Ectodermal cell (in vitro differentiated cells): ENCODE measurements at regions not wholly inside any gene's neighbourhood (a gene's known extent, or its start where the extent isn't known, plus 50 kb on each side); places are given as distances from the start of the nearest gene placed in this dataset.
"Not testable (repeated sequence)": the region's sequence is repeated elsewhere in the genome, so short reads cannot be mapped to it uniquely, and the experiment has no call there.

Experiments used
- H3K27ac ChIP-seq: 2 replicates; pipeline ENCODE4 v1.7.0; 2013; ENCODE audit warnings: mild to moderate bottlenecking, low read depth, low read length; ENCODE audit not compliant: insufficient read depth, poor library complexity, severe bottlenecking
- H3K27me3 ChIP-seq: 2 replicates; pipeline ENCODE4 v1.7.0; 2013; ENCODE audit warnings: mild to moderate bottlenecking, low read length; ENCODE audit not compliant: insufficient read depth, control insufficient read depth, poor library complexity, severe bottlenecking
- H3K36me3 ChIP-seq: one replicate; pipeline ENCODE4 v1.7.0; 2013; ENCODE audit warnings: low read length; ENCODE audit not compliant: control insufficient read depth, insufficient read depth
- H3K4me1 ChIP-seq: one replicate; pipeline ENCODE4 v1.7.0; 2013; ENCODE audit warnings: low read length; ENCODE audit not compliant: control insufficient read depth, insufficient read depth
- H3K4me3 ChIP-seq: 2 replicates; pipeline ENCODE4 v1.7.0; 2013; ENCODE audit warnings: low read depth, low read length, control low read depth; ENCODE audit not compliant: insufficient read depth
- H3K9me3 ChIP-seq: 2 replicates; pipeline ENCODE4 v1.7.0; 2013; ENCODE audit warnings: mild to moderate bottlenecking, low read length, moderate library complexity; ENCODE audit not compliant: control insufficient read depth
- WGBS, 2 experiments: methylation state at CpG; one replicate each; pipeline ENCODE4 v1.1.7; 2013; ENCODE audit warnings: missing lambda C conversion rate in 2 of 2; 5-methylcytosine and 5-hydroxymethylcytosine counted together

DNA sequence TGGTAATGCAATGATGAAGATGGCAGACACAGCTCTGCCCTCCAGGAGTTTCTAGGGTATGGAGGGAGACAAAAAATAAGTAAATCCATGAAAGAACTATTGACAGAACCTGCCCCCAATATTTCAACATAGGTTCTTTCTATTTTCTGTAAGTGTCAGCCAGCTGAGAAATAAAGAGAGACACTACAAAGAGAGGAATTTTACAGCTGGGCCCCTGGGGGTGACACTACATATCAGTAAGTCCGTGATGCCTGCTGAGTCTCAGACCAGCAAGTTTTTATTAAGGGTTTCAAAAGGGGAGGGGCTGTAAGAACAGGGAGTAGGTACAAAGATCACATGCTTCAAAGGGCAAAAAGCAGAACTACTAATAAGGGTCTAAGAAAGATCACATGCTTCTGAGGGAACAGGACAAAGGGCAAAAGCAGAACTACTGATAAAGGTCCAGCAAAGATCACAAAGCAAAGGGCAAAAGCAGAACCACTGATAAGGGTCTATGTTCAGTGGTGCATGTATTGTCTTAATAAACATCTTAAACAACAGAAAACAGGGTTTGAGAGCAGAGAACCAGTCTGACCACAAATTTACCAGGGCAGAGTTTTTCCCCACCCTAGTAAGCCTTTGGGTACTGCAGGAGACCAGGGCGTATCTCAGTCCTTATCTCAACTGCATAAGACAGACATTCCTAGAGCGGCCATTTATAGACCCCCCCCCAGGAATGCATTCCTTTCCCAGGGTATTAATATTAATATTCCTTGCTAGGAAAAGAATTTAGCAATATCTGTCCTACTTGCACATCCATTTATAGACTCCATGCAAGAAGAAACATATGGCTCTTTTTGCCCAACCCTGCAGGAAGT is 119.0 kb upstream of the KRTAP5-11 start:
- H3K27ac ChIP-seq = not testable (repeated sequence)
- 73 to 90% methylated on average over 1 to 3 of the region's 3 CpGs for WGBS, 2 experiments

DNA sequence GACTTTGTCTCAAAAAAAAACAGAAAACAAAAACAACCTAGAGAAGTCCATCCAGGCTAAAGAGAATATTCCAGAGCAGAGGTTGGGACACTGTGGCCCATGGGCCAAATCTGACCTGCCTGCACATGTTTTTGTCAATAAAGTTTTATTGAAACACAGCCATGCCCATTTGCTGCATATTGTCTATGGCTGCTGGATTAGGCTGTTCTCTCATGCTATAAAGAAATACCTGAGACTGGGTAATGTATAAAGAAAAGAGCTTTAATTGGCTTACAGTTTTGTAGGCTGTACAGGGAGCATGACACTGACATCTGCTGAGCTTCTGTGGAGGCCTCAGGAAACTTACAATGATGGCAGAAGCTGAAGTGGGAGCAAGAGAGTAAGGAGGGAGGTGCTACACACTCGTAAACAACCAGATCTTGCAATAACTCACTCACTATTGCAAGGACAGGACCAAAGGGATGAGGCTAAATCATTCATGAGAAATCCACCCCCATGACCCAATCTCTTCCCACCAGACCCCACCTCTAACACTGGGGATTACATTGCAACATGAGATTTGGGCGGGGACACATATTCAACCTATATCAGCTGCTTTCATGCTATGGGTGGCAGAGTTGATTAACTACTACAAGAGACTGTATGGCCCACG is 122.5 kb upstream of the KRTAP5-11 start:
- 89 to 92% methylated on average over 1 of the region's 3 CpGs for WGBS, 2 experiments
- not testable (repeated sequence) for H3K36me3 ChIP-seq, H3K27ac ChIP-seq

More for the DNA sequence above, 119.0 kb upstream of the KRTAP5-11 start:
- not testable (repeated sequence) for H3K27me3 ChIP-seq, H3K4me1 ChIP-seq, H3K4me3 ChIP-seq, H3K9me3 ChIP-seq, H3K36me3 ChIP-seq

DNA sequence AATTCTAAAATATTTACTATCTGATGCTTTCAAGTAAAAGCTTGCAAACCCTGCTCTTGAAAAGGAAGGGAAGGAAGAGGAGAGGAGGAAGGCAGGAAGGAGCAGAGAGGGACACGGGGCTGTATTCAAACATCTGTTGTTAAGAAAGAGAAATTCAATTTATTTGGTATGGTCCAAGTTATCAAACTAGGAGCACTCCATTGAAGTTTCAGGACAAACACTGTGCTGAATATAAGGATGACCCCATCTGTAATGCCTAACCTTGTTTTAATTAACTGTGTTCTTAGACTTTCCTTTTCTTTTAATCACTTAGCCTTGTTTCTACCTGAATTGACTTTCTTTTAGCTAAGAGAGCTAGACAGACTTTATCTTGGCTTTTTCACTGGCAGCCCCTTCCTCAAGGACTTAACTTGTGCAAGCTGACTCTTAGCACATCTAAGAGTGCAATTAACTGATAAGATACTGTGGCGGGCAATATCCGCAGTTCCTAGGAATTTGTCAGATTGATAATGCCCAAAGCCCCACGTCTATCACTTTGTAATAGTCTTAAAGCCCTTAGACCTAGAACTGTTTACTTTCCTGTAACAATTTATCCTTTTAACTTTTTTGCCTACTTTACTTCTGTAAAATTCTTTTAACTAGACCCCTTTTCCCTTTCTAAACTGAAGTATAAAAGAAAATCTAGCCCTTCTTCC is 123.2 kb upstream of the KRTAP5-11 start:
- 93 to 95% methylated on average over 3 of the region's 4 CpGs for WGBS, 2 experiments
- H3K9me3 ChIP-seq, H3K36me3 ChIP-seq, H3K4me1 ChIP-seq, H3K27ac ChIP-seq, H3K4me3 ChIP-seq, H3K27me3 ChIP-seq: not testable (repeated sequence)

More for the DNA sequence above, 122.5 kb upstream of the KRTAP5-11 start:
- not testable (repeated sequence) for H3K4me1 ChIP-seq, H3K27me3 ChIP-seq, H3K4me3 ChIP-seq, H3K9me3 ChIP-seq

DNA sequence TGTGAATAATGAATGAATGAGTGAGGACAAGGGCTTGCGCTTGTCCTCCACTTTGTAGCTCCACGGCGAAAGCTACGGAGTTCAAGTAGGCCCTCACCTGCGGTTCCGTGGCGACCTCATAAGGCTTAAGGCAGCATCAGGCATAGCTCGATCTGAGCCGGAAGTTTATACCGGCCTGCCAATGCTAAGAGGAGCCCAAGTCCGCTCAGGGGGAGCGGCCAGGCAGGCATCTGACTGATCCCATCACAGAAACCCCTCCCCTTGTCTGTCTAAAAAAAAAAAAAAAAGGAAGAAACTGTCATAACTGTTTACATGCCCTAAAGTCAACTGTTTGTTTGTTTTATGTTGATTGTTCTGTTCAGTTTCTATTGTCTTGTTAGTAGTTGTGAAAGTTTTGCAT is 124.4 kb upstream of the KRTAP5-11 start:
- H3K9me3 ChIP-seq, H3K27ac ChIP-seq, H3K36me3 ChIP-seq, H3K4me3 ChIP-seq, H3K27me3 ChIP-seq, H3K4me1 ChIP-seq: not testable (repeated sequence)
- 87 to 91% methylated on average over 8 to 12 of the region's 12 CpGs for WGBS, 2 experiments

DNA sequence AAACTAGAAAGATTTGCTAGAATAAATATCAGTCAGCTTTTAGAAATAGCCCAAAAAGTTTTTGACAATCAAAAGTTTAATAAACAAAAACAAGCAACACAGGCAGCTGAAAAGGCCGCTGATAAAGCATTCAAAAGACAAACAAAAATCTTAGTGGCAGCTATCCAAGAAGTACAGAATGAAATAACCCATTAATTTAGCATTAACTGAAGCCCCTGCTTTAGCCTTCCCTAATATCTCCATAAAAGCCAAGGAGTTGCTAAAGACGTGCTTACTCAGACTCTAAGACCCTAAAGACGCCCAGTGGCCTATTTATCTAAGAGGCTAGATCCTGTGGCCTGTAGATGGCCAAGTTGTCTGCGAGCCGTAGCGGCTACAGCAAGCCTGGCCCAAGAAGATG is 123.5 kb upstream of the DEFB108B start:
- H3K4me3 ChIP-seq, H3K27me3 ChIP-seq, H3K9me3 ChIP-seq, H3K36me3 ChIP-seq, H3K4me1 ChIP-seq: not testable (repeated sequence)
- H3K27ac ChIP-seq = peak overlapping the region; percentile 87
- 79 to 81% methylated on average over 6 of the region's 6 CpGs for WGBS, 2 experiments

DNA sequence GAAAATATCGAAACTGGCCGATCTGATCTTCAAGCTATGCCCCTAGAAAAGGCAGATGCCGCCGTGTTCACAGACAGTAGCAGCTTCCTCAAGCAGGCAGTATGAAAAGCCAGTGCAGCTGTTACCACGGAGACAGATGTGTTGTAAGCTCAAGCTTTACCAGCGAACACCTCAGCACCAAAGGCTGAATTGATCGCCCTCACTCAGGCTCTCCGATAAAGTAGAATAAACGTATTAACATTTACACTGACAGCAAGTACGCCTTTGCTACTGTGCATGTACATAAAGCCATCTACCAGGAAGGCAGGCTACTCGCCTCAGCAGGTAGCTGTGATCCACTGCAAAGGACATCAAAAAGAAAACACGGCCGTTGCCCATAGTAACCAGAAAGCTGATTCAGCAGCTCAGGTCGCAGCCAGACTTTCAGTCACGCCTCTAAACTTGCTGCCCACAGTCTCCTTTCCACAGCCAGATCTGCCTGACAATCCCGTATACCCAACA is 122.8 kb upstream of the DEFB108B start:
- not testable (repeated sequence) for H3K4me3 ChIP-seq, H3K9me3 ChIP-seq, H3K36me3 ChIP-seq, H3K4me1 ChIP-seq, H3K27me3 ChIP-seq
- WGBS, 2 experiments = 50 to 53% methylated on average over 16 of the region's 16 CpGs
- peak overlapping the region; percentile 87 for H3K27ac ChIP-seq

DNA sequence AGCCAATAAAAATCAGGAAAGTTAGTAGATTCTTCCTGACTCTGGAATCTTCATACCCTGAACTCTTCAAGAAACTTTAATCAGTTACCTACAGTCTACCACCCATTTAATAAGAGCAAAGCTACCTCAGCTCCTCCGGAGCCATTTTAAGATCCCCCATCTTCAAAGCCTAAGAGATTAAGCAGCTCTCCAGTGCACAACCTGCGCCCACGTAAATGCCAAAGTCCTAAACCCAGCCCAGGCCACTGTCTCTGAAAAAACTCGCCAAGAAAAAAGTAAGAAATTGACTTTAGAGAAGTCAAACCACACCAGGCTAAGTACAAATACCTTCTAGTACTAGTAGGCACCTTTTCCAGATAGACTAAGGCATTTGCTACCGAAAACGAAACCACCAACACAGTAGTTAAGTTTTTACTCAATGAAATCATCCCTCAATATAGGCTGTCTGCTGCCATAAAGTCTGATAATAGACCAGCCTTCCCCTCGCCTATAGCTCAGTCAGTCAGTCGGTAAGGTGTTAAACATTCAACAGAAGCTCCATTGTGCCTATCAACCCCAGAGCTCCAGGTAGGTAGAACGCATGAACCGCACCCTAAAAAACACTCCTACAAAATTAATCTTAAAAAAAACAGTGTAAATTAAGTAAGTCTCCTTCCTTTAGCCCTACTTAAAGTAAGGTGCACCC is 122.2 kb upstream of the DEFB108B start:
- H3K27ac ChIP-seq, H3K9me3 ChIP-seq, H3K4me3 ChIP-seq, H3K4me1 ChIP-seq, H3K36me3 ChIP-seq, H3K27me3 ChIP-seq: not testable (repeated sequence)
- WGBS, 2 experiments = 87 to 88% methylated on average over 8 to 10 of the region's 10 CpGs

DNA sequence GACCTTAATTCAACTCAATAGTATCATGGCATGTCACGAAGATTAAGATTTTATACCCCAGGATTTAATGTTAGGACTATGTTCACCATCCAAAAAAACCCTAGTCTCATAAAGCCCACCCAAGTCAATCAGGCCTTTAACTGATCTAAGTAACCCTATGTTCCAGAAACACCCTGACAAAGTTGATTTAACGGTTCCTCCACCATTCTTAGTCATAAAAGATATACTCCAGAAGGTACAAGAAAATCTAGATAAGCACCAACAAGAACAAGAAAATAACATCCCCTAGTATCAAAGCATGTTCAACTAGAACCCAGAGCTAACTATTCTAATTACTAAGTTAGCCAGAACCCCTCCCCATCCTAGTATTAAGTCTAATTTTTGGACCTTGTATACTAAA is 120.7 kb upstream of the DEFB108B start:
- H3K4me3 ChIP-seq, H3K9me3 ChIP-seq: not testable (repeated sequence)
- 93 to 98% methylated on average over 2 of the region's 2 CpGs for WGBS, 2 experiments

DNA sequence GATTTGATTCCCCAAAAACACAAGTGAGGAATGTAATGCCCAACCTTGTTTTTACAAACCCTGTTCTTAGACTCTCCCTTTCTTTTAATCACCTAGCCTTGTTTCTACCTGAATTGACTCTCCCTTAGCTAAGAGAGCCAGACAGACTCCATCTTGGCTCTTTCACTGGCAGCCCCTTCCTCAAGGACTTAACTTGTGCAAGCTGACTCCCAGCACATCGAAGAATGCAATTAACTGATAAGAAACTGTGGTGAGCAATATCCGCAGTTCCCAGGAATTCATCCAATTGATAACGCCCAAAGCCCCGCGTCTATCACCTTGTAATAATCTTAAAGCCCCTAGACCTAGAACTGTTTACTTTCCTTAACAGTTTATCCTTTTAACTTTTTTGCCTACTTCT is 120.2 kb upstream of the DEFB108B start:
- not testable (repeated sequence) for H3K27me3 ChIP-seq, H3K4me1 ChIP-seq, H3K4me3 ChIP-seq, H3K9me3 ChIP-seq, H3K36me3 ChIP-seq, H3K27ac ChIP-seq
- 93 to 100% methylated on average over 3 to 5 of the region's 5 CpGs for WGBS, 2 experiments

More for the DNA sequence above, 120.7 kb upstream of the DEFB108B start:
- not testable (repeated sequence) for H3K27ac ChIP-seq, H3K36me3 ChIP-seq, H3K27me3 ChIP-seq, H3K4me1 ChIP-seq

DNA sequence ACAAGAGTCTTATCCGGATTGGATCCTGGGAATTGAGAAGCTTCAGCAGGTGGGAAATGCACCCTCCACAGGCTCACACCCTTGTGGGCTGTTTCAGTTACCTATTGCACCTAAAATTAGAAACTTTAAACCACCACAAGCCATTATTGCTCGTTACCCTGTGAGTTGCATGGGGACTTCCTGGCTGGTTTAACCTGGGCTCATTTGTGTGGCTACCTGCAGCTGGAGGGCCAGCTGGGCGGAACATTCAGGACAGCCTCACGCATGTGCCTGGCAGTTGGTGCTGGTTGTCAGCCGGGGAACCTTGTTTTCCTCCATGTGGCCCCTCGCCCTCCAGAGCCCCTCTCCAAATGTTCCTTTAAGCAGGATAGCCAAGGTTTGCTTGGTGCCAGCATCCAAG is 118.5 kb upstream of the DEFB108B start:
- 91 to 92% methylated on average over 5 of the region's 6 CpGs for WGBS, 2 experiments
- not testable (repeated sequence) for H3K4me1 ChIP-seq

More for the DNA sequence above, 118.5 kb upstream of the DEFB108B start:
- not testable (repeated sequence) for H3K27me3 ChIP-seq, H3K9me3 ChIP-seq, H3K36me3 ChIP-seq, H3K4me3 ChIP-seq, H3K27ac ChIP-seq
